ENCODE measurements at regions not wholly inside any gene's neighbourhood (a gene's known extent, or its start where the extent isn't known, plus 50 kb on each side); places are given as distances from the start of the nearest gene placed in this dataset.

GRCh38 chr3:168976969-168977368 lies 686.5 kb downstream of the MECOM start (continued):
- TF ChIP-seq TRIM22 (IDR thresholded peaks at IDR 0.05) (no peak), ZNF773 (CRISPR knock-in tag; IDR thresholded peaks at IDR 0.05; ENCODE audit: borderline replicate concordance) (no peak), TFE3 (CRISPR knock-in tag; IDR thresholded peaks at IDR 0.05) (no peak), CBX2 (IDR thresholded peaks at IDR 0.05; ENCODE audit: low read depth, low read length) (no peak), CBX2 (CRISPR knock-in tag; IDR thresholded peaks at IDR 0.05; ENCODE audit: low read depth) (no peak), RORA (CRISPR knock-in tag; IDR thresholded peaks at IDR 0.05) (no peak)

- CTCF ChIA-PET (ENCODE audit: low intra/inter-chr PET ratio, low total read pairs): no interaction called here
- H3K27me3 ChIP-seq (ENCODE audit: control insufficient read depth in 1 of 2, insufficient read depth in 2 of 2, low read length in 2 of 2): no peaks in the 10 kb centered on the region
- H3K9me3 ChIP-seq (ENCODE audit: low read length): no peaks in the 10 kb centered on the region
- no peak overlapping the region for H3K9ac ChIP-seq (ENCODE audit: insufficient read depth, low read depth, low read length)
- TF ChIP-seq ZHX2 (IDR thresholded peaks at IDR 0.05; ENCODE audit: low read depth) (no peak), ZHX2 (CRISPR knock-in tag; IDR thresholded peaks at IDR 0.05; ENCODE audit: borderline replicate concordance) (no peak), ZNF432 (CRISPR knock-in tag; IDR thresholded peaks at IDR 0.05; ENCODE audit: borderline replicate concordance) (no peak), BRD4 (CRISPR knock-in tag; IDR thresholded peaks at IDR 0.05) (no peak)
- DNase-seq (ENCODE audit: low spot score): no peak
- no peak overlapping the region for H2AFZ ChIP-seq (ENCODE audit: low read length)
- H3K27ac ChIP-seq (ENCODE audit: extremely low read length, insufficient read depth, low read length): no peak overlapping the region
- intact Hi-C loops (cut with micrococcal nuclease; ENCODE audit: unreplicated experiment): no loop called here
- no peak overlapping the region for H3K4me2 ChIP-seq (ENCODE audit: low read depth, low read length)
- BruUV-seq (replicated peaks): no TSS peak
- in situ Hi-C loops (cut with HindIII; ENCODE audit: extremely low pct_ligation_motif_present, low pct_unique_long_range_greater_than_20kb): no loop called here
- H3K79me2 ChIP-seq (ENCODE audit: insufficient read depth, low read length): no peaks in the 10 kb centered on the region
- no peak overlapping the region for H3K4me3 ChIP-seq (replicated peaks in 1 of 3; ENCODE audit: insufficient read depth in 1 of 3, low read depth in 2 of 3, low read length in 3 of 3)
- ATAC-seq: no peak
- POLR2A ChIA-PET: no interaction called here
- no peaks in the 10 kb centered on the region for H3K4me1 ChIP-seq (ENCODE audit: insufficient read depth, low read length)
- H3K36me3 ChIP-seq (replicated peaks in 1 of 2; ENCODE audit: control insufficient read depth in 1 of 2, insufficient read depth in 2 of 2, low read length in 2 of 2): no peaks in the 10 kb centered on the region
- no peak for FAIRE-seq
- WGBS (ENCODE audit: low lambda C conversion rate): 0% methylated on average over 1 of the region's 1 CpG
- no peaks in the 10 kb centered on the region for H4K20me1 ChIP-seq (ENCODE audit: insufficient read depth, low read length)
Observed at GRCh38 chr3:168975576-168975975, 687.9 kb downstream of the MECOM start.
